Thyroid gland (tissue), 4 donors: ENCODE measurements at regions not wholly inside any gene's neighbourhood (a gene's known extent, or its start where the extent isn't known, plus 50 kb on each side); places are given as distances from the start of the nearest gene placed in this dataset.

Experiments
- DNase-seq, 2 donors: peaks; one replicate each; pipeline ENCODE4 v3.0.0-alpha.2; 2019
- H3K27ac ChIP-seq, 3 donors: fragments of 200-600 bp; sonication (generic); 1 replicate in 2 of 3; 2 replicates in 1 of 3; pipeline ENCODE4 v1.5.1; 2016 to 2019; ENCODE audit warnings: mild to moderate bottlenecking in 1 of 3, moderate library complexity in 1 of 3
- H3K27me3 ChIP-seq: fragments of 200-600 bp; sonication (generic); one replicate; pipeline ENCODE4 v1.5.1; 2019
- H3K36me3 ChIP-seq, 2 donors: fragments of 200-600 bp; sonication (generic); one replicate each; pipeline ENCODE4 v1.5.1; 2016 to 2019
- H3K4me1 ChIP-seq, 2 donors: fragments of 200-600 bp; sonication (generic); one replicate each; pipeline ENCODE4 v1.5.1; 2017 to 2019
- H3K4me3 ChIP-seq, 3 donors: fragments of 200-600 bp; sonication (generic); replicated peaks in 1 of 3; 1 replicate in 2 of 3; 2 replicates in 1 of 3; pipeline ENCODE4 v1.5.1; 2016; ENCODE audit warnings: mild to moderate bottlenecking in 1 of 3
- H3K9me3 ChIP-seq: fragments of 200-600 bp; sonication (generic); one replicate; pipeline ENCODE4 v1.5.1; 2017
- CTCF ChIP-seq, 6 experiments: fragments of 200-600 bp in 3 of 6; fragments of 450-650 bp in 3 of 6; sonication (generic) in 3 of 6; IDR thresholded peaks; one replicate each; pipeline ENCODE4 v1.5.1; 2016 to 2019; ENCODE audit warnings: antibody characterized with exemption in 6 of 6, mild to moderate bottlenecking in 2 of 6, inconsistent platforms in 1 of 6, moderate library complexity in 1 of 6
- POLR2A ChIP-seq, 2 donors: fragments of 450-650 bp; IDR thresholded peaks; one replicate each; pipeline ENCODE4 v1.6.1; 2017; ENCODE audit warnings: antibody characterized with exemption in 2 of 2, mild to moderate bottlenecking in 2 of 2, moderate library complexity in 1 of 2
- WGBS, 2 donors: methylation state at CpG; one replicate each; pipeline ENCODE4 v1.1.5; 2017; 5-methylcytosine and 5-hydroxymethylcytosine counted together
- intact Hi-C: fragments of 100-400 bp; cut with DNase I; formaldehyde crosslinking; loops from one replicate; pipeline ENCODE4 v1.15.1; 2023

GRCh38 chr9:115739096-115739875 lies 414.3 kb upstream of the PAPPA start:
- intact Hi-C loops: no loop called here
- Histone ChIP-seq H3K27me3 (no peaks in the 10 kb centered on the region), H3K4me3 (no peak overlapping the region), H3K27ac (no peak overlapping the region), H3K36me3 (no peaks in the 10 kb centered on the region), H3K9me3 (no peaks in the 10 kb centered on the region), H3K4me1 (no peaks in the 10 kb centered on the region)
- DNase-seq: no peak
- whole genome bisulfite sequencing, 2 donors: 70 to 79% methylated on average over 7 of the region's 7 CpGs
- TF ChIP-seq CTCF (IDR thresholded peaks at IDR 0.05) (no peak), POLR2A (IDR thresholded peaks at IDR 0.05) (no peak)

DNA sequence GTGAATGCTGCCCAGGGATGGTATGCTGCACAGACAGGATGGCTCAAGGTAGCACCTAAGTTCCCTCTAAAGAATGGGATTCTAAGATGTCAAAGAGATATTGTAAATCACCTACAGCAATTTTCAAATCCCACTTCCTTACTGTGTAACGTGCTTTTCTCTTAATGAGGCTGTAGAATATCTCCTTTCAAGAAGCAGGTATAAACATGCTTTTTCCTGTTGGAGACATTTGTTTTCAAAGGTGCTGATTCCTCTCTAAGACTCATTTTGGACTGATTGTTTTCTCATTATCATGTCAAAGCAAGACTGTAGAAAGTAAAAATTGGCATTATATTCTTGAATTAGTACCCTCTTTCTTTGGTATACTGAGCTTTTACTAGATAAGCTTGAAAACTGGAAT lies 412.6 kb upstream of the PAPPA start:
- Histone ChIP-seq H3K4me1 (no peaks in the 10 kb centered on the region), H3K4me3 (no peak overlapping the region), H3K27me3 (no peaks in the 10 kb centered on the region), H3K27ac (no peak overlapping the region), H3K36me3 (no peaks in the 10 kb centered on the region), H3K9me3 (no peaks in the 10 kb centered on the region)
- no peak for DNase-seq
- intact Hi-C loops: no loop called here
- 76 to 85% methylated on average over 1 of the region's 1 CpG for WGBS, 2 donors
- TF ChIP-seq CTCF (IDR thresholded peaks at IDR 0.05) (no peak), POLR2A (IDR thresholded peaks at IDR 0.05) (no peak)

GRCh38 chr9:115743709-115744605 lies 409.6 kb upstream of the PAPPA start:
- H3K27ac ChIP-seq: no peak overlapping the region
- TF ChIP-seq CTCF (IDR thresholded peaks at IDR 0.05) (no peak), POLR2A (IDR thresholded peaks at IDR 0.05) (no peak)
- no peak overlapping the region for H3K4me3 ChIP-seq
- no peaks in the 10 kb centered on the region for H3K36me3 ChIP-seq
- 87 to 88% methylated on average over 25 of the region's 25 CpGs for WGBS, 2 donors
- no peaks in the 10 kb centered on the region for H3K4me1 ChIP-seq
- H3K27me3 ChIP-seq: no peaks in the 10 kb centered on the region
- intact Hi-C loops: no loop called here
- H3K9me3 ChIP-seq: no peaks in the 10 kb centered on the region
- DNase-seq: no peak

GRCh38 chr9:115746496-115746895 lies 407.1 kb upstream of the PAPPA start:
- H3K4me3 ChIP-seq: no peak overlapping the region
- no peaks in the 10 kb centered on the region for H3K27me3 ChIP-seq
- no peak for DNase-seq
- H3K9me3 ChIP-seq: no peaks in the 10 kb centered on the region
- no peaks in the 10 kb centered on the region for H3K4me1 ChIP-seq
- H3K36me3 ChIP-seq: no peaks in the 10 kb centered on the region
- TF ChIP-seq POLR2A (IDR thresholded peaks at IDR 0.05) (no peak), CTCF (IDR thresholded peaks at IDR 0.05) (no peak)
- intact Hi-C loops: no loop called here
- WGBS, 2 donors: 76 to 78% methylated on average over 6 of the region's 6 CpGs
- H3K27ac ChIP-seq: no peak overlapping the region

DNA sequence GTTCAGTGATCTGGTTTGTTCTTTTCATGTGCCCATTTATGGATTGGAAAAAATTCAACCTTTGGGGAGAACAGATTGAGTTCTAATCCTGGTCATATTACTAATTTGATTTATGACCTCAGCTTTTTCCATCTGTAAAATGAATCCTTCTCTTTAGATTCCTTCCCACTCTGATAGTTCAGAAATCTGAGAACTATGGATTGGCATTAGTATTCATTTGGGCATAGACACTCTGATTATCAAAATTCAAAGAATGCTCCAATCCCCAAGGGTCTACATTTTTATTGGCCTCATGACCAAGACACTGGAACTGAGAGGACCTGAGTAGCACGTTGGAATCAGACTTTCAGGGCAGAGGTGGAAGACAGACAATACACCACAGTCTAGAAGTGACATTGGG lies 405.9 kb upstream of the PAPPA start:
- H3K36me3 ChIP-seq: no peaks in the 10 kb centered on the region
- DNase-seq: no peak
- no peak for TF ChIP-seq POLR2A (IDR thresholded peaks at IDR 0.05)
- TF ChIP-seq CTCF (IDR thresholded peaks at IDR 0.05): no peak
- WGBS, 2 donors: 16 to 43% methylated on average over 1 of the region's 1 CpG
- H3K4me3 ChIP-seq: no peak overlapping the region
- no peaks in the 10 kb centered on the region for H3K4me1 ChIP-seq
- intact Hi-C loops: no loop called here
- H3K27me3 ChIP-seq: no peaks in the 10 kb centered on the region
- H3K9me3 ChIP-seq: no peaks in the 10 kb centered on the region
- H3K27ac ChIP-seq: no peak overlapping the region
